ENCODE measurements at regions not wholly inside any gene's neighbourhood (a gene's known extent, or its start where the extent isn't known, plus 50 kb on each side); places are given as distances from the start of the nearest gene placed in this dataset.

DNA sequence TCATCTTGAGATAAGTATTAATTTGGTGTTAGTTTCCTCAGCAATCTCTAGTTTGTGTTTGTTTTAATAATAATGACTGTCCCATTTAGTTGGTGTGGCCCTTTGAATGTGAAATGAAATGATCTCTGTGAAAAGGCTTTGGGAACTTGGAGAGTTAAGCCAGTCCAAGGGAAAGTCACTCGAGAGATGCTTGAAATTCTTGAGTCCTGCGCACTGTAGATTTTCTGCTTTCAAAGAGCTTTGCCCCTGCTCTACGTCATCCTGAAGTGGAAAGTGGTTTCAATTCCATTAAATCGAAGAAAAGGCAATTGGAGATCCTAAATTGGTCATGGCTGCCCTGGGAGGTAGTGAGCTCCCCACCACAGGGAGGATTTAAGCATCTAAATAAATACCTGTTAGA is 403.8 kb downstream of the ZNF536 start:
- Histone ChIP-seq H3K27me3 (ENCODE audit: insufficient read depth, low read length, poor library complexity, severe bottlenecking) (no peaks in the 10 kb centered on the region), H3K27ac (ENCODE audit: low read depth, low read length) (no peak overlapping the region), H3K4me3 (ENCODE audit: low read length) (no peak overlapping the region), H3K4me1 (ENCODE audit: insufficient read depth, low read length) (no peaks in the 10 kb centered on the region), H3K36me3 (ENCODE audit: insufficient read depth, low read length) (no peaks in the 10 kb centered on the region), H3K9me3 (ENCODE audit: low read length) (no peaks in the 10 kb centered on the region)
- no peaks in the 10 kb centered on the region for H3K4me1 Mint-ChIP-seq
- no peak overlapping the region for H3K27ac Mint-ChIP-seq
- H3K9me3 Mint-ChIP-seq = peaks cover 9 to 22% (median 12%) of the 10 kb centered on the region in 5 donors
- peaks cover 0 to 5% (median 0%) of the 10 kb centered on the region in 3 donors for H3K36me3 Mint-ChIP-seq
- peaks cover 5 to 14% of the 10 kb centered on the region in 2 donors for H3K27me3 Mint-ChIP-seq
- ChIA-PET POLR2A (no interaction called here), CTCF (no interaction called here)
- DNase-seq = no peak
- no peak overlapping the region for H3K4me3 Mint-ChIP-seq

- CTCF ChIA-PET = interaction anchor here (1.0 kb wide), 1 partner anchor 14 kb away, joined by 3 read pairs; no protein-coding TSS in a partner anchor
- no peaks in the 10 kb centered on the region for H3K9me3 ChIP-seq (ENCODE audit: low read length)
- no peak overlapping the region for H3K27ac Mint-ChIP-seq
Observed at GRCh38 chr19:30774252-30774766, 402.1 kb downstream of the ZNF536 start.

DNA sequence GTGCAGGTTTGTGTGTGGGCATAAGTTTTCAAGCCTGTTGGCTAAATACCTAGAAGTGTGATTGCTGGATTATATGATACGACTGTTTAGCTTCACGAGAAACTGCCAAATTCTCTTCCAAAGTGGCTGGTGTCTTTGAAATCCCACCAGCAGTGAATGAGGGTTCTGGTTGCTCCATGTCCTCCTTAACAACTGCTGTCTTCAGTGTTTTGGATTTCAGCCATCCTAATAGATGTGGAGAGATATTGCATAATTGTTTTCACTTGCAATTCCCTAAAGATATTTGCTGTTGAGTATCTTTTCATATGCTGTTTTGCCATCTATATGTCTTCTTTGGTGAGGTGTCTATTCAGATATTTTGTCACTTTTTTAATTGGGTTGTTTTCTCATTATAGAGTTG is 390.5 kb downstream of the ZNF536 start:
- Mint-ChIP-seq H3K36me3 (no peaks in the 10 kb centered on the region), H3K9me3 (peaks cover 0 to 9% (median 2%) of the 10 kb centered on the region in 5 donors)
- POLR2A ChIA-PET = no interaction called here

More at GRCh38 chr19:30774252-30774766, 402.1 kb downstream of the ZNF536 start:
- no peaks in the 10 kb centered on the region for H3K4me1 Mint-ChIP-seq
- H3K4me3 ChIP-seq (ENCODE audit: low read length) = no peak overlapping the region
- no peak overlapping the region for H3K4me3 Mint-ChIP-seq
- no peak overlapping the region for H3K27ac ChIP-seq (ENCODE audit: low read depth, low read length)
- POLR2A ChIA-PET = no interaction called here
- H3K36me3 Mint-ChIP-seq = peaks cover 0 to 5% (median 0%) of the 10 kb centered on the region in 3 donors
- H3K9me3 Mint-ChIP-seq = peaks cover 11 to 22% (median 16%) of the 10 kb centered on the region in 5 donors
- no peak for DNase-seq
- no peaks in the 10 kb centered on the region for H3K36me3 ChIP-seq (ENCODE audit: insufficient read depth, low read length)
- H3K27me3 Mint-ChIP-seq = peaks cover 4 to 14% of the 10 kb centered on the region in 2 donors
- H3K4me1 ChIP-seq (ENCODE audit: insufficient read depth, low read length) = no peaks in the 10 kb centered on the region
- no peaks in the 10 kb centered on the region for H3K27me3 ChIP-seq (ENCODE audit: insufficient read depth, low read length, poor library complexity, severe bottlenecking)

GRCh38 chr19:30760014-30760413 is 387.8 kb downstream of the ZNF536 start:
- Histone ChIP-seq H3K4me3 (ENCODE audit: low read length) (no peak overlapping the region), H3K27me3 (ENCODE audit: insufficient read depth, low read length, poor library complexity, severe bottlenecking) (no peaks in the 10 kb centered on the region), H3K4me1 (ENCODE audit: insufficient read depth, low read length) (no peaks in the 10 kb centered on the region), H3K9me3 (ENCODE audit: low read length) (no peaks in the 10 kb centered on the region), H3K27ac (ENCODE audit: low read depth, low read length) (no peak overlapping the region), H3K36me3 (ENCODE audit: insufficient read depth, low read length) (no peaks in the 10 kb centered on the region)
- ChIA-PET CTCF (interaction anchor here (1.2 kb wide), 1 partner anchor 14 kb away, joined by 3 read pairs; no protein-coding TSS in a partner anchor), POLR2A (no interaction called here)
- Mint-ChIP-seq H3K27ac (no peak overlapping the region), H3K9me3 (no peaks in the 10 kb centered on the region), H3K27me3 (peaks cover 3 to 4% of the 10 kb centered on the region in 2 donors), H3K4me3 (no peak overlapping the region), H3K4me1 (no peaks in the 10 kb centered on the region), H3K36me3 (no peaks in the 10 kb centered on the region)
- no peak for DNase-seq

More for the DNA sequence above, 390.5 kb downstream of the ZNF536 start:
- H3K4me1 ChIP-seq (ENCODE audit: insufficient read depth, low read length) = no peaks in the 10 kb centered on the region
- H3K27me3 ChIP-seq (ENCODE audit: insufficient read depth, low read length, poor library complexity, severe bottlenecking) = no peaks in the 10 kb centered on the region
- no peak for DNase-seq
- Mint-ChIP-seq H3K27me3 (peaks cover 0 to 2% of the 10 kb centered on the region in 2 donors), H3K27ac (no peak overlapping the region), H3K4me1 (no peaks in the 10 kb centered on the region), H3K4me3 (no peak overlapping the region)
- CTCF ChIA-PET = no interaction called here
- H3K36me3 ChIP-seq (ENCODE audit: insufficient read depth, low read length) = no peaks in the 10 kb centered on the region
- H3K9me3 ChIP-seq (ENCODE audit: low read length) = no peaks in the 10 kb centered on the region
- no peak overlapping the region for H3K4me3 ChIP-seq (ENCODE audit: low read length)
- H3K27ac ChIP-seq (ENCODE audit: low read depth, low read length) = no peak overlapping the region

GRCh38 chr19:30757837-30758617 is 385.8 kb downstream of the ZNF536 start:
- peaks cover 2 to 3% of the 10 kb centered on the region in 2 donors for H3K27me3 Mint-ChIP-seq
- Histone ChIP-seq H3K4me3 (ENCODE audit: low read length) (no peak overlapping the region), H3K9me3 (ENCODE audit: low read length) (no peaks in the 10 kb centered on the region), H3K36me3 (ENCODE audit: insufficient read depth, low read length) (no peaks in the 10 kb centered on the region), H3K27me3 (ENCODE audit: insufficient read depth, low read length, poor library complexity, severe bottlenecking) (no peaks in the 10 kb centered on the region), H3K27ac (ENCODE audit: low read depth, low read length) (no peak overlapping the region), H3K4me1 (ENCODE audit: insufficient read depth, low read length) (no peaks in the 10 kb centered on the region)
- H3K4me1 Mint-ChIP-seq = no peaks in the 10 kb centered on the region
- no peak for DNase-seq
- POLR2A ChIA-PET = no interaction called here
- no peaks in the 10 kb centered on the region for H3K9me3 Mint-ChIP-seq
- H3K36me3 Mint-ChIP-seq = no peaks in the 10 kb centered on the region
- H3K27ac Mint-ChIP-seq = no peak overlapping the region
- H3K4me3 Mint-ChIP-seq = no peak overlapping the region
- CTCF ChIA-PET = no interaction called here

DNA sequence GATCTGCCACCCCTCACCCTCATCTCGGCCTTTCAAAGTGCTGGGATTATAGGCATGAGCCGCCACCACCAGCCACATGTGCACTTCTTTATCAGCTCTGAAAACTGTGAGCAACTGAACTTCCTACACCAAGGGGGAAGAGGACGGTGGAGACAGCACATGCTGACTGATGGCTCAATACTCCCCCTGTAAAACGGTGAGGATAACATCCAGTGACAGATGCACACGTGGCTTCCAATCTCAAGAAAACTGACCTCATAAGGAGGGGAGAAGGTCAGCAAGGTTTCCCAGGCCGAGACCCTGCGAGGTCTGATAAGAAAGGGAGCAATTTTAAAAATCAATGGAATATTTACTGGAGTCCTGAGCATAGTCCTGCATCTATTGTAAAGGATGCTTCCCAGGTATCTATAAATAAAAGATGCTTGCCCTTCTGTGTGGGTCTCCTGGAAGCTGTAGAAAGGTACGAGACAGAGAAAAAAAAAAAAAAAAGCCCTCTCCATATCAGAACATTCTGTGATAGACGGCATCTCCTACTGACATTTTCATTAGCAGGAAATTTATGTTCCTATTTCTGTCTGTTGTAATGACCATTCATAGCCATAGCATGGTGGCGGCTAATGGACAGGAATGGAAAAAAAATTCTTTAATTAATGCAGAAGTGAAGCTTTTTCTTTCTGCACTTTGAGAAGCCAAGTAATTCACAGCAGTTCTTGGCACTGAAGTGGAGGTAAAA is 385.1 kb downstream of the ZNF536 start:
- H3K27me3 ChIP-seq (ENCODE audit: insufficient read depth, low read length, poor library complexity, severe bottlenecking) = no peaks in the 10 kb centered on the region
- H3K9me3 ChIP-seq (ENCODE audit: low read length) = no peaks in the 10 kb centered on the region
- peaks cover 2 to 3% of the 10 kb centered on the region in 2 donors for H3K27me3 Mint-ChIP-seq
- no peak overlapping the region for H3K4me3 ChIP-seq (ENCODE audit: low read length)
- no peak for DNase-seq
- ChIA-PET CTCF (no interaction called here), POLR2A (no interaction called here)
- H3K27ac ChIP-seq (ENCODE audit: low read depth, low read length) = no peak overlapping the region
- H3K4me1 Mint-ChIP-seq = no peaks in the 10 kb centered on the region
- no peaks in the 10 kb centered on the region for H3K9me3 Mint-ChIP-seq
- H3K36me3 Mint-ChIP-seq = no peaks in the 10 kb centered on the region
- no peaks in the 10 kb centered on the region for H3K36me3 ChIP-seq (ENCODE audit: insufficient read depth, low read length)
- H3K27ac Mint-ChIP-seq = no peak overlapping the region
- no peaks in the 10 kb centered on the region for H3K4me1 ChIP-seq (ENCODE audit: insufficient read depth, low read length)
- no peak overlapping the region for H3K4me3 Mint-ChIP-seq

DNA sequence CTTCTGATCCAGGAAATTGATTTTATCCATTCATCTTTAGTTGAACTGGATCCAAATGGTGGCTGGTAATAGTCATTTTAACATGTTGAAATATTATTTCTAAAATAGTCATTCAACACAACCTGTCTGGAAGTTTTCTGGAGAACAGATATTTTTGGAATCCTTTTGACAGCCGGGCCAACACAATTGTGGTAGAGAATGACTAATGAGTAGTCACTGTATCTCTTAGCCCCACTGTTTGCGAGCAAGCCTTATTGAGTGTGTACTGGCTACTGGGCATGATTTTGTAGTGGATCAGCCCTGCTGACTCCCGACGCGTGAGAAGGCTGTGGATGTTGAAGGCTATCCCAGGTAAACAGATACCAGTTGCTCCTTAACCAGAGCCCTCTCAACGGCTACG is 383.4 kb downstream of the ZNF536 start:
- ChIA-PET POLR2A (no interaction called here), CTCF (no interaction called here)
- Mint-ChIP-seq H3K27me3 (peaks cover 2 to 3% of the 10 kb centered on the region in 2 donors), H3K9me3 (peaks cover 0 to 2% (median 0%) of the 10 kb centered on the region in 5 donors), H3K4me3 (no peak overlapping the region), H3K27ac (no peak overlapping the region), H3K4me1 (no peaks in the 10 kb centered on the region), H3K36me3 (no peaks in the 10 kb centered on the region)
- DNase-seq = no peak
- no peak overlapping the region for H3K4me3 ChIP-seq (ENCODE audit: low read length)
- no peaks in the 10 kb centered on the region for H3K36me3 ChIP-seq (ENCODE audit: insufficient read depth, low read length)
- no peak overlapping the region for H3K27ac ChIP-seq (ENCODE audit: low read depth, low read length)
- H3K27me3 ChIP-seq (ENCODE audit: insufficient read depth, low read length, poor library complexity, severe bottlenecking) = no peaks in the 10 kb centered on the region
- H3K4me1 ChIP-seq (ENCODE audit: insufficient read depth, low read length) = no peaks in the 10 kb centered on the region
- H3K9me3 ChIP-seq (ENCODE audit: low read length) = no peaks in the 10 kb centered on the region

DNA sequence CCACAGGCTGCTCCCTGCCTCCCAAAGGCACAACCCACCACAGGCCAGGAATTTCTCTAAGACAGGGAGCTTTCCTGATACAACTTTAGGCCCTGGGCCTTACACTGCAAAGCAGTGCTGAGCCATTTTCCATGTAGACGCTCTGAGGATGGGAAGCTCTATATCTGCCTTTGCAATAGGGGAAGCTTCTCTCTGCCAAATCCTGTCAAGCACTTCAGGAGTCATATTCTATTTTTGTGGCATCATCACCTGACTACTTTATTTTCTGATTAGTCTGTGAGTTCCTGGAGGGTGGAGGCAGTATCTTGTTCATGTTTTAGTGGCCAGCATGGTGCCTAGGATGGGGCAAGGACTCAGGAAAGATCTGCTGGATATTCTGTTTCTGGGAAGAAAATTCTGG is 382.0 kb downstream of the ZNF536 start:
- Mint-ChIP-seq H3K27ac (peak overlapping the region in 1 of 8 donors; percentile 29), H3K4me3 (no peak overlapping the region), H3K9me3 (peaks cover 0 to 11% (median 7%) of the 10 kb centered on the region in 5 donors), H3K27me3 (peaks cover 2 to 3% of the 10 kb centered on the region in 2 donors), H3K4me1 (no peaks in the 10 kb centered on the region), H3K36me3 (no peaks in the 10 kb centered on the region)
- Histone ChIP-seq H3K27me3 (ENCODE audit: insufficient read depth, low read length, poor library complexity, severe bottlenecking) (no peaks in the 10 kb centered on the region), H3K4me1 (ENCODE audit: insufficient read depth, low read length) (no peaks in the 10 kb centered on the region), H3K9me3 (ENCODE audit: low read length) (no peaks in the 10 kb centered on the region), H3K36me3 (ENCODE audit: insufficient read depth, low read length) (no peaks in the 10 kb centered on the region), H3K4me3 (ENCODE audit: low read length) (no peak overlapping the region), H3K27ac (ENCODE audit: low read depth, low read length) (no peak overlapping the region)
- ChIA-PET CTCF (no interaction called here), POLR2A (no interaction called here)
- no peak for DNase-seq

All from CD8-positive, alpha-beta memory T cell (primary cell).